Stimulated activated naive CD8-positive, alpha-beta T cell treated with anti-CD3 and anti-CD28 coated beads, Interleukin-15, Interleukin-2, amounts not matched to agents 100 ng/mL and 50 ng/mL, for 24 hours (primary cell): ENCODE measurements at regions not wholly inside any gene's neighbourhood (a gene's known extent, or its start where the extent isn't known, plus 50 kb on each side); places are given as distances from the start of the nearest gene placed in this dataset.

ENCODE experiments used
- H3K27ac Mint-ChIP-seq: one replicate; pipeline ENCODE4 v1.8.0; 2021; ENCODE audit warnings: mild to moderate bottlenecking, mixed read lengths
- H3K27me3 Mint-ChIP-seq: one replicate; pipeline ENCODE4 v1.8.0; 2021; ENCODE audit warnings: mixed read lengths
- H3K36me3 Mint-ChIP-seq: one replicate; pipeline ENCODE4 v1.8.0; 2021; ENCODE audit warnings: low read depth, mixed read lengths
- H3K4me1 Mint-ChIP-seq: one replicate; pipeline ENCODE4 v1.8.0; 2021; ENCODE audit warnings: low read depth, mixed read lengths
- H3K4me3 Mint-ChIP-seq: one replicate; pipeline ENCODE4 v1.8.0; 2021; ENCODE audit warnings: mild to moderate bottlenecking, mixed read lengths
- H3K9me3 Mint-ChIP-seq: one replicate; pipeline ENCODE4 v1.8.0; 2021; ENCODE audit warnings: mixed read lengths

DNA sequence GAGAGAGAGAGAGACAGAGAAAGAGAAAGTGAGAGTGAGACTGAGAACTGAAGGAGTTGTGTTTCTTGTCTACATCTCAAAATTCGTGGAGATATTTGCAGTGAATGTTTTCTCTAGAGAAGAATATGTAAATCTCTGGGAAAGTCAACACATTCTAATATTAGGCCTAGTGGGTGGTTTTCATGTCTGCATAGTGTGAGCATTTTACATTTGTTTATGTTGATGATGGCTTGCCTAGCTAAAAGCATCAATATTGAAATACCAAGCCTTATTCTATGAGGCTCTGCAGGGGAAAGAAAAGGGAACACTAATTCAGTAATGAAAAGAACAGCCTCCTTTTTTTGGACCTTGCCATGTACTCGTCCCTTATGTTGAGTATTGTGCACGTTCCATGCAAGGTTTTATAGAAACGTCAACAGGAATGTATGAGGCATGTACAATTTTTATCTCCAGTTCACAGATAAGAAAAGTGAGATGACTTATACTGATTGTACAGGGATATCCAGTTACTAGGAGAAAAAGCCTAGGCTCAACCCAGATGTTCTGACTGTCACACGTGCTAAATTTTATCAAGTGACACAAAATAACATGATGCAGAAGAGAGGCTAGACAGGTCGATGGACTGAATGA is 1288.9 kb upstream of the SLC10A2 start:
- H3K27me3 Mint-ChIP-seq, result no peaks in the 10 kb centered on the region
- no peak overlapping the region for H3K4me3 Mint-ChIP-seq
- no peaks in the 10 kb centered on the region for H3K36me3 Mint-ChIP-seq
- peaks cover 2% of the 10 kb centered on the region for H3K9me3 Mint-ChIP-seq
- no peak overlapping the region for H3K27ac Mint-ChIP-seq
- H3K4me1 Mint-ChIP-seq, result no peaks in the 10 kb centered on the region

DNA sequence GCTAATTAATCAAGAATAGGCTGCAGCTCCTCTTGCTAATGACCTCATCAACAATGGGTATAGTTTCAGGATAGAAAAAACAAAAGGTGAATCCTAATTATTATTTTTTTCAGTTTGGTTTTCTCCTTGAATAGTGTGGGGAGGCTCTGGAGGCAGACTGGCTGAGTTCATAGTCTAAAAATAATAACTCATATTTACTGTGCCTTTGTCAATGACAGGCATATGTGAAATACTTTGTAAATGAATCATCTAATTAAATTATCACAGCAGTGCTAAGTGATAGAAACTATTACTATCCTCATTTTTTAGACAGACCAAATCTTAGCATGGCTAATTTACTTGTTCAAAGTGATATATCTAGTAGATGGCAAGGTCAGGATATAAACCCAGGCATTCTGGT is 1261.0 kb upstream of the SLC10A2 start:
- Mint-ChIP-seq H3K27ac (no peak overlapping the region), H3K9me3 (peaks cover 3% of the 10 kb centered on the region), H3K4me3 (no peak overlapping the region), H3K36me3 (no peaks in the 10 kb centered on the region), H3K27me3 (no peaks in the 10 kb centered on the region), H3K4me1 (no peaks in the 10 kb centered on the region)

DNA sequence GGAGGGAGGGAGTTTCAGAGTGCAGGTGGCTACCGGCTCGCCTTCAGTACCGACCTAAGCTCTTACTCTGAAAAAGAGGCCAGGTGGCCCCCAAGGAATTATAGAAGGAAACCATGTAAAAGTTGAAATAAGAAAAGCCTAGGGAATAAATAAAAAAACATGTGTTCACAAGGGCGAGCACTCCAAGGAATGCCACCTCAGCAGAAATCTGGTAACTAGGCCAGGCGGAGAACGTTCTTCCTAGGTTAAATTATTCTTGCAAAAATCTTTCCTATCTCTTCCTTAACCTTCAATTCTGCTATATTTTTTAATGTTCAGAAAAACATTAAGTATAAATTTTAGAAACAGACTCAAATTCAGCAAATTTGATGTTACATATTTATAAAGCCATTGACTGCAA is 1260.3 kb upstream of the SLC10A2 start:
- peaks cover 3% of the 10 kb centered on the region for H3K9me3 Mint-ChIP-seq
- no peaks in the 10 kb centered on the region for H3K36me3 Mint-ChIP-seq
- no peaks in the 10 kb centered on the region for H3K27me3 Mint-ChIP-seq
- H3K4me1 Mint-ChIP-seq, result no peaks in the 10 kb centered on the region
- no peak overlapping the region for H3K4me3 Mint-ChIP-seq
- no peak overlapping the region for H3K27ac Mint-ChIP-seq

DNA sequence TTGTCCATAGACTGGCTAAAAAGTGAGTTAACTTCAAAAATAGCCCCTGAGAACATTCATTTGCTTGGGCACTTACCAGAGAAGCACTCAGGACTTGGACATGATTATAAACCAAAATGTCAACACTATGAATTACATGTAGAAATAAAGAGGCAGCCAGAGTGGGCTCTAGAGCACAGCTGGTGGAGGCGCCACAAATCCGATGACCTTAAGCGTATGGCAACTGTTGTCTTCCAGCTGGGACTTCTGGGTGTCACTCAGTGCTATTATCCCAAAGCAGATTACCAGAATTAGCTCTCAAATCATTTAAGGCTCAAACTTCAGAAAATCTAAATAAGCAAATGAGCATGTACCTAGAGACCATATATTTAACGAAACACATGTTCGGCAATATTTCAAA is 1255.5 kb upstream of the SLC10A2 start:
- Mint-ChIP-seq H3K27ac (no peak overlapping the region), H3K4me3 (no peak overlapping the region), H3K27me3 (no peaks in the 10 kb centered on the region), H3K9me3 (peaks cover 3% of the 10 kb centered on the region), H3K4me1 (no peaks in the 10 kb centered on the region), H3K36me3 (no peaks in the 10 kb centered on the region)

DNA sequence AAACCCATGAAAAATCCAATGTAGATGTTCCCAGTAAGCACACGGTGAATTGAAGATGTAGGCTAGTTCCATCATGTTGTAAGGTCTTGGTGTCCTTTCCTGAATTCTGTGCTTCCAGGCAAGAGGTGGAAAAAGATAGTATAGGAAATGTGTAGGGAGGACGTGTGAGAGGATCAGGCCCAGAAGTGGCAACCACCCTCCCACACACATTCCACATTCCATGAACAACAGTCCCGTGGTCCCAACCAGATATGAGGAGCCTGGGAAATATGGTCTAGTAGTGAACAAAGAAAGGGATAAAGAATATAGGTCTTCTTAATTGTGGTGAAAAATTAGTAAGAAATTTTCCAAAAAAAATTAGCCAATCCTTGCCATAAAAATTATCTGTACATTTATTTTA is 1254.2 kb upstream of the SLC10A2 start:
- Mint-ChIP-seq H3K9me3 (peaks cover 3% of the 10 kb centered on the region), H3K27ac (no peak overlapping the region), H3K27me3 (no peaks in the 10 kb centered on the region), H3K4me1 (no peaks in the 10 kb centered on the region), H3K36me3 (no peaks in the 10 kb centered on the region), H3K4me3 (no peak overlapping the region)

DNA sequence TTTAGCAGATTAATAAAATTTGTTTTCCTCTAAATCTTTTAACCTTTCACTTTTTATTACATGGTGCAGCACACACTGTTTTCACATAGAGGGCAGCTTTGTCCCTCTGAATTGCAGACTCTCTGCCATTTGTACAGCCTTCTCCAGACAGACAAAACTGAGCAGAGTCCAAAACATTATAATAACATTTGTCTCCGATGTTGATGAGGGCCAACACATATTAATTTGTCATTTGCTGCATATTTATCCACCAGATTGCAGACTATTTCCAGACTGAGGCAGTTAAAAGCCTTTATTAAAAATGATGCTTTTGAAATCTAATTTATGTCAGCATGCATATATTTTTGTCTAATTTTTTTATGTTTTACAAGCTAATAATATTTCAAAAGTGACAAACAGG is 1251.9 kb upstream of the SLC10A2 start:
- no peak overlapping the region for H3K4me3 Mint-ChIP-seq
- no peak overlapping the region for H3K27ac Mint-ChIP-seq
- H3K9me3 Mint-ChIP-seq, result peaks cover 3% of the 10 kb centered on the region
- no peaks in the 10 kb centered on the region for H3K4me1 Mint-ChIP-seq
- no peaks in the 10 kb centered on the region for H3K36me3 Mint-ChIP-seq
- H3K27me3 Mint-ChIP-seq, result no peaks in the 10 kb centered on the region

DNA sequence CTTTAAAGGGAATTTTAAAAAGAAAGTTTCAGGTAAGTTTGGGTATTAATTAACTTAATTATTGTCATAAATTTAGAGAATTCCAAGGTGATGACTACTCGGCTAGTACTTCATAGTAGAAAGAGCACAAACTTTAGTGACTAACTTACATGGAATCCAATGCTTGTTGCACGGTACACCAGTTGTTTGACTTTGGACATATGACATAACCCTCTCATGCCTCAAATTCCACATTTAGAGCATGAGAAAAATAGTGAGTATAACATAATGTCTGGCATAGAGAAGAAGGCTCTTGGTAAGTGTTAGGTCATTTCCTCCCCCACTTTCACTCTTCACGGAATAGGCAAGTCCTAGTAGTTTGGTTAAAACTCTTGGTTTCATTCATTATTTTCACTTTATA is 1249.4 kb upstream of the SLC10A2 start:
- Mint-ChIP-seq H3K36me3 (no peaks in the 10 kb centered on the region), H3K4me3 (no peak overlapping the region), H3K27ac (no peak overlapping the region), H3K9me3 (peaks cover 5% of the 10 kb centered on the region), H3K4me1 (no peaks in the 10 kb centered on the region), H3K27me3 (no peaks in the 10 kb centered on the region)

DNA sequence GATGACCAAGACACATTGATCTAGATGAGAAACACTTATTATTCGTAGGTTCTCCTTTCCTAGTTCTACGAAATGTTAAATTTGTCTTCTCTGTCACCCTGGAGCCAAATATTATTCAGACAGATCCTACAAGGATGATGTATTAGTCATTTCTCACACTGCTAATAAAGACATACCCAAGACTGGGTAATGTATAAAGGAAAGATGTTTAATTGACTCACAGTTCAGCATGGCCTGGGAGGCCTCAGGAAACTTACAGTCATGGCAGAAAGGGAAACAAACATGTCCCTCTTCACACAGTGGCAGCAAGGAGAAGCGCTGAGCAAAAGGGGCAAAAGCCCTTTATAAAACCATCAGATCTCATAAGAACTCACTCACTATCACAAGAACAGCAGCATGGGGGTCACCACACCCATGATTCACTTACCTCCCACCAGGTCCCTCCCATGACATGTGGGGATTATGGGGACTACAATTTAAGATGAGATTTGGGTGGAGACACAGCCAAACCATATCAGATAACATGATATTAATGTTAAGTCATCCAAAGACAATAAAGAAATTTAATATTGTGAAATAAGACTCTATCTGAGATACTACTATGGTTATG is 1248.8 kb upstream of the SLC10A2 start:
- Mint-ChIP-seq H3K9me3 (peaks cover 5% of the 10 kb centered on the region), H3K27ac (no peak overlapping the region), H3K27me3 (no peaks in the 10 kb centered on the region), H3K36me3 (no peaks in the 10 kb centered on the region), H3K4me1 (no peaks in the 10 kb centered on the region), H3K4me3 (no peak overlapping the region)

DNA sequence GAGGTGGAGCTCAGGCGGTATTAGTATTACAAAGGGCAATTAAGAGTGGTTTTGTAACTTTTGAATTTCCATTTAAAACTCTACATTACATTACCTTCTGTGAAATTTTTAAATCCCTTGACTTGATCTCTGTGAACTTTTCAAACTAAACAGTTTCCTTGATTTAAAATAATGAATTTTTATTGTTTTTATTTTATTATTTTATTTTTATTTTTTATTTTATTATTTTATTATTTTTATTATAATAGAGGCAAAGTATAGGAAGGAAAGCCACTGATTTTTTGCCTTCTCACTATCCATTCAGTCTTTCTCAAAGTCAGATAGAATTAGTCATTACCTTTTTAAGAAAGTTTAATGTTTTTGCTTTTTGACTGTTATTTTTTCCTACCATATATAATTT is 1248.1 kb upstream of the SLC10A2 start:
- H3K27me3 Mint-ChIP-seq, result no peaks in the 10 kb centered on the region
- peaks cover 5% of the 10 kb centered on the region for H3K9me3 Mint-ChIP-seq
- no peak overlapping the region for H3K4me3 Mint-ChIP-seq
- no peaks in the 10 kb centered on the region for H3K36me3 Mint-ChIP-seq
- no peak overlapping the region for H3K27ac Mint-ChIP-seq
- H3K4me1 Mint-ChIP-seq, result no peaks in the 10 kb centered on the region

DNA sequence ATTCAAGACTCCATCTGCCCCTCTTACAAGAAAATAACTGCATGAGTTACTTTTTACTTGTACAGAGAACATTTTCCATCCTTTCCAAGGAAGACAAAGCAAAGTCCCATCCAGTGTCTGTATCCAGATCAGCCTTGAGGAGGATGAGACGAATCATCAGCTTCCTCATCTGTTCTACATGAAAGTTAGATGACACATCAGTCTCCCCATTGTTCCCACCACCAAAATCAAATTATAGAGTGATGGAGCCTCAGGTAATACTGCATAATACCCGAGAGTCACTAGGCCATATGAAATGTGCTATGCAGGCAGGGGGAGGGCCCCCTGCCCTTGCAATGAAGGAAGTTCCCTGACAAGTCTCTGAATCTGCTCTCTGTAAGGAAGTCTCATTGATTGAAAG is 1244.6 kb upstream of the SLC10A2 start:
- no peaks in the 10 kb centered on the region for H3K27me3 Mint-ChIP-seq
- no peak overlapping the region for H3K4me3 Mint-ChIP-seq

DNA sequence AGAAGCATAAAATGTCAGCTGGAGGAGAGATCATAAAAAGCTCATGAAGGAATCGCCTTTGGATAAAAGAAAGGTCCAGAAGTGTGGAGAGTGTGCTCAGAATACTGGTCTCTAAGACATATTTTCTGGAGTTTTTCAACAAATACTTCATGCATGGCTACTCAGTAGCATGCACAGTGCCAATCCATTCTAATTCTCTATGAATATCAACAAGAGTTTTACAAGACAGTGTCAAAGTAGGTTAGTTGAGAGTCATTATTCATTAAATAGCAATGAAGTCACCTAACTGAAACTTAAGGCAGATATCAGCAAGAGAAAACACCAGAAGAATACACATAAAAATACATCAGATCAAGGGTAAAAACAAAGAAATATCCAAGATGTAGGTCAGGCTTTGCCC is 1243.2 kb upstream of the SLC10A2 start:
- Mint-ChIP-seq H3K36me3 (no peaks in the 10 kb centered on the region), H3K4me1 (no peaks in the 10 kb centered on the region), H3K27me3 (no peaks in the 10 kb centered on the region), H3K27ac (no peak overlapping the region), H3K4me3 (no peak overlapping the region), H3K9me3 (peaks cover 11% of the 10 kb centered on the region)

More for the DNA sequence above, 1244.6 kb upstream of the SLC10A2 start:
- H3K9me3 Mint-ChIP-seq, result peaks cover 11% of the 10 kb centered on the region
- H3K36me3 Mint-ChIP-seq, result no peaks in the 10 kb centered on the region
- H3K27ac Mint-ChIP-seq, result no peak overlapping the region
- H3K4me1 Mint-ChIP-seq, result no peaks in the 10 kb centered on the region

DNA sequence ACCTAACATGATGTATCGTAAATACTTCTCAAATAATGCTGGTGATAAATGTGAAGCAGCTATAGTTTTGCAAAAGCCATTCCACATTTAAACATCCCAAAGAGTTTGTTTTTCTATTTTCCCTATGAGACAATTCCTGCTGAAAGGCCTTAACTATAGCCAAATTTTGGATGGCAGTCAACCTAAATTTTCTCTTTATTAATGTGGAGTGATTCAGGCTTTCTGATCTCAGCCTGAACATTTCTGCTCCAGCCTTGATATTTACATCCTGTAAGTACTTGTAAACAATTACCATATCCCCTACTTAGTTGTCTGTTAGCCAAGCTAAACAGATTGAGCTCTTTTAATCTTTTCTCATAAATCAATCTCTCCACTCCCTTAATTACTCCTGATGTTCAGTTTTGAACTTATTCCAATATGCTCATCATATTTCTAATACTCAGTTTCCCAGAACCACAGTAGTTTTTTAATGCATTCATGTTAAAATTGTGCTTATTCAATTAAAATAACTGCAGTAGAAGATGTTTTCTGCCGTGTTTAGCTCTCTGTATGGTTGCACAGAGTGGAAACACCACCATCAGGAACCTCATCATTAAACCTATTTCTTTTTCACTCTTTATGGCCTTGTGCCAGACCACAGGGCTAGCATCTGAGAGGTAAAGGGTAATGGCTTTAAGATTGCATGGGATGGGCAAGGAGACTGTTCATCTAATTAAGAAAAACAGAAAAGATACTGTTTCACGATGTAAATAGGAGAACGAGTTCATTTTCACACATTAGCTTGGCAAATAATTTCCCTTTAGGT is 1235.2 kb upstream of the SLC10A2 start:
- H3K4me1 Mint-ChIP-seq, result no peaks in the 10 kb centered on the region
- no peaks in the 10 kb centered on the region for H3K36me3 Mint-ChIP-seq
- no peaks in the 10 kb centered on the region for H3K27me3 Mint-ChIP-seq
- H3K9me3 Mint-ChIP-seq, result peaks cover 2% of the 10 kb centered on the region
- H3K4me3 Mint-ChIP-seq, result no peak overlapping the region
- no peak overlapping the region for H3K27ac Mint-ChIP-seq

DNA sequence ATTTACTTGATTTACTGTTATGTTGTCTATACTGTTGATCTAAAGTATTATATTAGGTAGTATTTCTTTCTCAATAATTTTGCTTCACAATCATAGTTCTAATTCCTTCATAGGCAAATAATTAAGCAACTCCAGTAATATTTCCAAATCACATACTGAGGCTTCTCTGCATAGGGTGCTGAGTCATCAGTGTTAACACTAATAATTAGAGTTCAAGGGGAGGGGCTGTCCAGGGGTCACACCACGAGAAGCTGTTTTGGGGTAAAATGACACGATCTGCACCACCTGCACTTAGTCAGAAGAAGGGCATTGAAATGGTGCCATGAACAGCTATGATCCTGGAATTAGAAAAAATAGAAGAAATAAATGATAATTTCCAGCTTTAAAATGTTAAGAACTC is 1230.9 kb upstream of the SLC10A2 start:
- H3K4me3 Mint-ChIP-seq, result no peak overlapping the region
- no peaks in the 10 kb centered on the region for H3K27me3 Mint-ChIP-seq
- H3K4me1 Mint-ChIP-seq, result no peaks in the 10 kb centered on the region
- H3K9me3 Mint-ChIP-seq, result peaks cover 4% of the 10 kb centered on the region
- H3K36me3 Mint-ChIP-seq, result no peaks in the 10 kb centered on the region
- H3K27ac Mint-ChIP-seq, result no peak overlapping the region

DNA sequence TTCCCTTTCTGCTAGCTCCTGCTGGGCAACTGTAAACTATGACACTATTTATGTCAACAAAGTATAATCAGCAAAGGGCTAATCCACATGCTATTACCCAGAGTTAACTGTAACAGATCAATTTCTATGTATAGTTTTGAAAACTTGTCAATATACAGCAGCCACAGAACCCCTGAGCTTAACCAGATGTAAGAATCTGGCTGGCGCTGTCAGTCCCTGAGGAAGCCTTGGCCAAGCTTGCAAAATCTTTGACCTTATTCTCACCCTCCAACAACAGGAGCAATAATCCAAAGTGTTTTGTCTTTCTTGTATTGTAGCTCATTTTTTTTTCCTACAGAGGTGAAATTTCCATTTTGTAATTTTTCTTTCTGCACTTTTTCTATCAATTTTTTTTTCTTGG is 1230.1 kb upstream of the SLC10A2 start:
- Mint-ChIP-seq H3K27ac (no peak overlapping the region), H3K4me3 (no peak overlapping the region), H3K27me3 (no peaks in the 10 kb centered on the region), H3K9me3 (peaks cover 4% of the 10 kb centered on the region), H3K36me3 (no peaks in the 10 kb centered on the region), H3K4me1 (no peaks in the 10 kb centered on the region)

DNA sequence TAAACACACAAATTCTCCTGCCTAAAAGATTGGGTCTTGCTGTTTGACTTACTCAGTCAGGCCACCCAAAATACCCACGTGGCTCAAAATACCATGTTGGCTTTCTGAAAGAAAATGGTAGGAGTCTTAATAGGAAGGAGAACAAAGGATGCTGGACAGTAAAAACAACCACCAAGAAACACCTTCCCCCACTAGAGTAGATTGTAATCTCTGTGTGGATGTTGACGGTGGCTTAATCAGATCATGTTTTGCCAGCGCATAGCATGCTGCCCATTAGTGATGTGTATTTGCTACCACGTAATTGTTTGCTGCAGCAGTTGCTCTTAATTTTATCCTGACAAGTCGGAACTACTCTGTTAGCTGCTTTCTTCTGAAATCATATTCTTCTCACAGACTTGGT is 1229.3 kb upstream of the SLC10A2 start:
- Mint-ChIP-seq H3K4me3 (no peak overlapping the region), H3K36me3 (no peaks in the 10 kb centered on the region), H3K9me3 (peaks cover 4% of the 10 kb centered on the region), H3K27me3 (no peaks in the 10 kb centered on the region), H3K27ac (no peak overlapping the region), H3K4me1 (no peaks in the 10 kb centered on the region)
